ENCODE measurements at regions not wholly inside any gene's neighbourhood (a gene's known extent, or its start where the extent isn't known, plus 50 kb on each side); places are given as distances from the start of the nearest gene placed in this dataset.
A peak's percentile ranks its signal among the peaks of the same experiment; 100 is the strongest.
"Not testable (repeated sequence)": the region's sequence is repeated elsewhere in the genome, so short reads cannot be mapped to it uniquely, and the experiment has no call there.

DNA sequence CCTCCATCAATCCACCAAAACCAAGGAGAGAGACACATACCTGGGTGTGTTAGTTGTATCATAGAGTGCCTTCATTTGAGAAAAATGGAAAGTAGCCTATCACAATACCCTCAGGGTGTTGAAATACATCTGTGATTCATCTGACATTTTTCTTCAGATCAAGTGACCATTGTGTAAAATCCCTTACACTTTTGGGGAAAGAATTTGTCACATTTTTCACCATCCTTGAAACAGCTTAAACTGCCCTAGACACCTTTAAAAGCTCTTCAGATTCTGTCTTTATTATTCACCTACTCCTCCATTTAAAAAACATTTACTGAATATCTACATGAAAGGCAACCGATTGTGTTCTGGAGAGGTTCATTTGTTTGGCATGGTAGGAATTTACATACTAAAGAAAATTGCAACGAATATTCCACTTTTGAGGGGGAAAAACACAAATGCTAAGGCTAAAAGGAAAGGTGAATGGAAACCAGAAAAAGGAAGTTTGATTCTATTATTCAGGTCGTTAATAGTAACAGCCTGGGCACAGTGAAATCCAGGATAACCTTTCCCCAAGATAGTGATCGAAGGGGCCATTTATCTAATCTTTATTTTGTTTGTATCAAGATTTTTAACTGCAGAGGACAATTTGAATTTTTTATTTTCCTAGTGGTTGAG is 70.4 kb upstream of the SAMSN1 start:
- TF ChIP-seq, protein P1, sequence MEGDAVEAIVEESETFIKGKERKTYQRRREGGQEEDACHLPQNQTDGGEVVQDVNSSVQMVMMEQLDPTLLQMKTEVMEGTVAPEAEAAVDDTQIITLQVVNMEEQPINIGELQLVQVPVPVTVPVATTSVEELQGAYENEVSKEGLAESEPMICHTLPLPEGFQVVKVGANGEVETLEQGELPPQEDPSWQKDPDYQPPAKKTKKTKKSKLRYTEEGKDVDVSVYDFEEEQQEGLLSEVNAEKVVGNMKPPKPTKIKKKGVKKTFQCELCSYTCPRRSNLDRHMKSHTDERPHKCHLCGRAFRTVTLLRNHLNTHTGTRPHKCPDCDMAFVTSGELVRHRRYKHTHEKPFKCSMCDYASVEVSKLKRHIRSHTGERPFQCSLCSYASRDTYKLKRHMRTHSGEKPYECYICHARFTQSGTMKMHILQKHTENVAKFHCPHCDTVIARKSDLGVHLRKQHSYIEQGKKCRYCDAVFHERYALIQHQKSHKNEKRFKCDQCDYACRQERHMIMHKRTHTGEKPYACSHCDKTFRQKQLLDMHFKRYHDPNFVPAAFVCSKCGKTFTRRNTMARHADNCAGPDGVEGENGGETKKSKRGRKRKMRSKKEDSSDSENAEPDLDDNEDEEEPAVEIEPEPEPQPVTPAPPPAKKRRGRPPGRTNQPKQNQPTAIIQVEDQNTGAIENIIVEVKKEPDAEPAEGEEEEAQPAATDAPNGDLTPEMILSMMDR (IDR thresholded peaks at IDR 0.05; ENCODE audit: insufficient read depth, low read length, severe bottlenecking) = no peak
- Histone ChIP-seq H3K36me3 (ENCODE audit: control insufficient read depth, insufficient read depth, low read length) (no peaks in the 10 kb centered on the region), H3K27me3 (ENCODE audit: control insufficient read depth, insufficient read depth, low read length) (no peaks in the 10 kb centered on the region), H3K4me3 (ENCODE audit: low read depth, low read length) (no peak overlapping the region)
- peak; percentile 61 for DNase-seq (ENCODE audit: low read depth)
- no peak for FAIRE-seq

DNA sequence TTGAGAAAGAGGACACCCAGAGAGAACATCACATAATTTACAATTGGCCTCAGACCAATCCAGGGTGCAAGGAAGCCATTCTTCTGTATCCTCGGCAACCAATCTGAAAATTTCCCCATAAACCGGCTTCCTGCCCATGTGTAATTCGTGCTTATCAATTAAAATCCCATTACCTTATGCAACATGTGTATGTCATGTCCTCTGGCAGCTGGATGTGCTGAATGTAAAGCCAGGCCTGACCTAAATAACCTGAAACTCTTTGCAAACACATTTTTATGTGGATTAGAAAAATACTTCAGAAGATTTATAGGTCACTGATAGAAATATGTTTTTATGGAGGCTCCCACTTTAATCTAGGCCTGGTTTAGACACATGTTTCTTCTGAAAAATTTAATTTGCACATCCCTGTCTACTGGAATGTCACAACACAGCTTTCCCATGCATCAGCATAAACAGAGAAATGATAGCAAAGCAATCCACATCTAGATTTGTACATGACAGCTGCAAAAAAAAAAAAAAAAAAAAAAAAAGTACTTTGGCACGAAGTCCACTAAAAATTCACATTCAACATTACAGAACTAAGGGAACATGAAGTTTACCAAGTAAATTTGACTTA is 69.4 kb upstream of the SAMSN1 start:
- FAIRE-seq = no peak
- Histone ChIP-seq H3K27me3 (ENCODE audit: control insufficient read depth, insufficient read depth, low read length) (no peaks in the 10 kb centered on the region), H3K4me3 (ENCODE audit: low read depth, low read length) (no peak overlapping the region), H3K36me3 (ENCODE audit: control insufficient read depth, insufficient read depth, low read length) (no peaks in the 10 kb centered on the region)
- TF ChIP-seq, protein P1 (IDR thresholded peaks at IDR 0.05; ENCODE audit: insufficient read depth, low read length, severe bottlenecking) = no peak
- no peak for DNase-seq (ENCODE audit: low read depth)

DNA sequence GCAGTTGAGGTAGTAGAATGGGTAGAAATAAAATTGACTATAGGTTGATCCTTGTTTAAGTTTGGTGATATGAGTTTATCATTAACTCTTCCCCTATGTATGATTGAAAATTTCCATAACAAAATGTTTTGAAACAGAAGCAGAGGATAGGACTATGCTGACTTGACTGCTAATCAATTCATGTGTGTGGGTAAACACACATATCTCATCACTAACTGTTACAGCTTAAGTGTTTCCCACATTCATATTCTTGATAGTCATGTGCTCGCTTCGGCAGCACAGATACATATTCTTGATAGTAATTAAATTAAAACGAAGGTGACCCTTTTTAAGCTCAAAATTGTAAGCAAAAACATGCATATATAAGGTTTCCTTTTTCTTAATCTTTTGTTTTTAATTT is 68.2 kb upstream of the SAMSN1 start:
- DNase-seq (ENCODE audit: low read depth) (no peak), FAIRE-seq (no peak)
- Histone ChIP-seq H3K4me3 (ENCODE audit: low read depth, low read length) (no peak overlapping the region), H3K27me3 (ENCODE audit: control insufficient read depth, insufficient read depth, low read length) (no peaks in the 10 kb centered on the region), H3K36me3 (ENCODE audit: control insufficient read depth, insufficient read depth, low read length) (no peaks in the 10 kb centered on the region)
- TF ChIP-seq, protein P1 (IDR thresholded peaks at IDR 0.05; ENCODE audit: insufficient read depth, low read length, severe bottlenecking) = no peak

DNA sequence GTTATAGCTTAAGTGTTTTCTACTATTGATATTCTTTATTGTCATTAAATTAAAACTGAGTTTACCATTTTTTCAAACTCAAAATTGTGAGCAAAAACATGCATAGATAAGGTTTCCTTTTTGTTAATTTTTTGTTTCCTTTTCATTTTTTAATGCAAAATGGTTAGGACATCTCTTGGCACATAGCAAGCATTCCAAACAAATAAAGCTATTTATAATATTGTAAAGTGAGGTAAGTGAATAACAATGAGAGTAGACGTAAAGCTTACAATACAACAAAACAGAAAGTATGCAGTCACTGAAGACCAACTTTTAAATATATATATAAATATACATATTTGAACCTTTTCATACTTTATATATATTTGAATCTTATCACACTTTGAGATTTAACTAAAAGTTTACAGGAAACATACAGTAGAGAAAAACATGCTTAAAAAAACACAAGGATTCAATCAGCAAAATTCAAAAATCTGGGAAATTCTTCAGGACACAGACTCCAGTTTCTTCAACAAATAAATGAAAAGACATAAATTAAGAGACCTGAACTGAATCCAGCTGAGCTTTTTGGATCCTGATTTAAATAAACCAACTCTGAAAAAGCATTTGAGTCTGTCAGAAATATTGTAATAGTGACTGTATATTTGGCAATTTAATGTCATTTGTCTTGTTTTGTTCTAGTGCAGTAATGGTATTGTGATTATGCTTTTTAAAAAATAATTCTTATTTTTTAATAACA is 67.5 kb upstream of the SAMSN1 start:
- no peak for FAIRE-seq
- Histone ChIP-seq H3K27me3 (ENCODE audit: control insufficient read depth, insufficient read depth, low read length) (no peaks in the 10 kb centered on the region), H3K4me3 (ENCODE audit: low read depth, low read length) (no peak overlapping the region), H3K36me3 (ENCODE audit: control insufficient read depth, insufficient read depth, low read length) (no peaks in the 10 kb centered on the region)
- TF ChIP-seq, protein P1 (IDR thresholded peaks at IDR 0.05; ENCODE audit: insufficient read depth, low read length, severe bottlenecking) = no peak
- no peak for DNase-seq (ENCODE audit: low read depth)

DNA sequence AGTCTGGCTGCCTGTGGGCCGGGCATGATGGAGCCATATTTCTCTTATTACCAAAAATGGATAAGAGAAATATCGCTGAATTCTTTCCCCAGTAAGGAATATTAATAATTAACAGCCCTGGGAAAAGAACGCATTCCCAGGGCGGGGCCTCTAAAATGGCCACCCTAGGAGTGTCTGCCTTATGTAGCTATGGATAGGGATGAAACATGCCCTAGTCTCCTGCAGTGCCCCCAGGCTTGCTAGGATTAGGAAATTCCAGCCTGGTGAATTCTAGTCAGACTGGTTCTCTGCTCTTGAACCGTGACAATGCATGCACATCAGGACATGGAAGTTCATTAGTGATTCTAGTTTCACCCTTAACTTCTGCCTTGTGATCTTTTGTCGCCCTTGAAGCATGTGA is 64.0 kb upstream of the SAMSN1 start:
- not testable (repeated sequence) for H3K27me3 ChIP-seq (ENCODE audit: control insufficient read depth, insufficient read depth, low read length); H3K36me3 ChIP-seq (ENCODE audit: control insufficient read depth, insufficient read depth, low read length); H3K4me3 ChIP-seq (ENCODE audit: low read depth, low read length); FAIRE-seq
- DNase-seq (ENCODE audit: low read depth) = peak; percentile 25

DNA sequence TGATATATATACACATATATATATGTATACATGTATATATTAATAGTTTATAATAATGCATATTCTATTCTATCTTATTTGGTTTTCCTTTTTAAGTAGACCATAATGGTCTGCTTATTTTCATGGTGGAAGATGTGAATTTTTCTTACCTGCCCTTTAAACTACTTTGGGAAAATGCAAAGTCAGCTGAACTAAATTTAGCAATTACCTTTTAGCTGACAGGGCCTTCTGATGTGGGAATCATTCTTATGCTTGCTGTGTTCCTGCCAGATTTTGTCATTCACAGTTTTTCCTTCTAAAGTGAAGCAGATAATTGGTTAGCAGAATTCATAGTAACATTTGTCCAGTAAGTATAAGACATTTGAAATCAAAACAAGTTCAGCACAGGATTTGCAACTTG is 63.2 kb upstream of the SAMSN1 start:
- Histone ChIP-seq H3K36me3 (ENCODE audit: control insufficient read depth, insufficient read depth, low read length) (no peaks in the 10 kb centered on the region), H3K4me3 (ENCODE audit: low read depth, low read length) (no peak overlapping the region), H3K27me3 (ENCODE audit: control insufficient read depth, insufficient read depth, low read length) (no peaks in the 10 kb centered on the region)
- TF ChIP-seq, protein P1 (IDR thresholded peaks at IDR 0.05; ENCODE audit: insufficient read depth, low read length, severe bottlenecking) = no peak
- DNase-seq (ENCODE audit: low read depth) (no peak), FAIRE-seq (no peak)
